NCI-H345 treated with DMSO at 0.1 percent for 48 hours (cell line): ENCODE measurements at regions not wholly inside any gene's neighbourhood (a gene's known extent, or its start where the extent isn't known, plus 50 kb on each side); places are given as distances from the start of the nearest gene placed in this dataset.
"Not testable (repeated sequence)": the region's sequence is repeated elsewhere in the genome, so short reads cannot be mapped to it uniquely, and the experiment has no call there.

Experiments
- DNase-seq: peaks from one replicate; lab custom pipeline; 2025; ENCODE audit not compliant: unreplicated experiment; lab: John Stamatoyannopoulos, UW

DNA sequence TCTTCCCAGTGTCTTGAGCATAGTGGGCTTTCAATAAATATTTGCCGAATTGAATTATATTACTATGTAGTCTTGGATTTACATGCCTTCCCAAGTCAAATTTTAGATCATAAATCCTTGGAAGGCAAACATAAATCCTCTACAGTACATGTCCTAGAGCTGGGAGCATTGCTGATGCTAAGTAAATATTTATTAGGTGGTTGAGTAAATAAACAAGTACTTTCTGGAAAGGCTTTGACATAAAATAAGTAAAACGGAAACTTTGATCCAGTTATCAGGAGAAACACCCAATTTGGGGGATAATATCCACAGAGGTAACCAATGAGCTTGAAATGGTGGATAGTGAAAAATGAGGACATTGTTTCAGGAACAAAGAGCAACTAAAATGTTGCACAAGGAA is 162.8 kb upstream of the SVIL start:
- DNase-seq, result no peak

DNA sequence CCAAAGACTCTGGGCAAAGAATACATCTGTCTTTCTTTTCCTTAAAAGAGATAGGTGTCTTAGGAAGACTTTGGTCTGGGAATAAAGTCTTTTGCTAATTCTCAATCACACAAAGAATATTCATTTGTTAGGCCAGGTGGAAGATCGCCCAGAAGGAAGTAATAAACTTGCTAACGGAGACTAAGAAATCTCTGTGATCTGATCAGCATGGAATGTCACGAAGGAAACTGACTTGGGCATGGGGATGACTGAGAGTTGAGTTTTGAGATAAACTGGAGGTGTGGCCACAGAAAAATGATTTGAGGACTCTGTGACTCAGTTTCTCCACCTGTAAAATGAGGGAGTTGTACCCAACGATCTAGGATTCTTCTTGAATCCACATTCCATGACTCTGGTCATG is 161.1 kb upstream of the SVIL start:
- DNase-seq, result no peak

DNA sequence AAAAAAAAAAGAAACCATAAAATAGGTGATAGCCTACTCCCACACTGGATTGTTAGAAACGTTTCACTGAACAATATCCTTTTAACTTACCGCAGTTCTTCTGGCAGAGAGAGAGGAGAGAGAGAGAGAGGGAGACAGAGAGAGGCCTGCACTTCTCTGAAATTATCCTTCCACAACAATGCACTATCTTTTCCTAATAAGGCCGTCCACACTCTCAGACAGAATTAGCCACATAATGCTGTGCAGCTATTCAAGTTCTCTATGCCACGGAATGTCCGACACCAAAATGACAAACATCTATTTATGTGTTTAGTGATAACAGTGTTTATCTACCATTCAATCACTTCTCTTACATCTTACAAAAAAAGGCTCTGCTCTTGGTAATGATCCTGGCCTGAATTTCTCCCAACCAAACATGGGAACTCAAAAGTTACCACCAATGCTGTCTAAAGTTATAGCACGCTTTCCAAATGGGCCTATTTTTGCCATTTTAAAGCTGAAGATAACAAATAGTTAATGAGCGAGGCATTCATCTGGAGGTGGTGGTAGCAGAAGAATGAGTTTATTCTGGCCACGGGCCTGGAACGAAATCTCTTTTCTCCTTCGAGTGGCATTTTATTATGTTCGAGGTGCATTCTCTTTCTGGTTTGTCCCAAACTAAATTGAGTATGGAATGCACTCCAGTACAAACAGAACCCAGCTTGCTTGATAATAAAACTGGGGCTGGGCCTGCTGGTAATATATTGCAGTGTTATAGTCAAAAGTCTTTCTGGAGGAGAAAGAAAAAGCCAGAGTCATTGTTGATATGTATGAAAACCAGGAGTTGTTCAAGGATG is 160.2 kb upstream of the SVIL start:
- DNase-seq, result no peak

DNA sequence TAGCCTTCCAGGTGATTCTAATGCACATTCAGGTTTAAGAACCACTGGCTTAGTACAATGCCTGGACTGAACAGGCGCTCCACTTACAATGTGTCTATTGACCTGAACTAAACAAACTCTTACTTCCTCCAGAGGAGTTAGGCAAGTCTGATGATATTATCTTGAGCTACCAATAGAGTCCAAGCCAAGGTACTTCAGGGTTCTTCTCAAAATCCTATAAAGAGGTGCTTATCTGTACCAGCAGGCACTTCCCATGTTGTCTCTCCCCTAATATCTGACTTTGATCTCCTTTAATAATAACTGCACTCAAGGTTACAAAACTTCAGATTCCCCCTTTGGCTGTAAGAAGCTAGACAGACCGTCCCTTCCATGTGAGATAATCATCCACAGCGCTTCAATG is 157.0 kb upstream of the SVIL start:
- DNase-seq, result no peak

DNA sequence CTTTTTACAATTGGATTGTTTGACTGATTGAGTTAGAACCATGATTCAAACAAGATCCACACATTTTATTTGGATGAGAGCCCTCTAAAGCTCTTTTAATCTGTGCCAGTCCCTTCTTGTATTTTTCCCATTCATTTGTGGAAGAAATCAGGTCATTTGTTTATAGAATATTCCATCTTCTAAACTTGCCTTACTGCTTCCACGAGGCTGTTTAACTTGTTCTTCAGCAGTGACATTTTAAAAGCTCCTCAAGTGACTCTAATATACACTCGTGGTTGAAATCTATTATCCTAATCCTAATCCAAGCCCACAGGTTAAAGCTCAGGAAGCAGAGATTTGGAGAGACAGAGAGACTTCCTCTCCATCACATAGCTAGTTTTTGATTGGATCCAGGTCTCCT is 155.4 kb upstream of the SVIL start:
- DNase-seq, result no peak

DNA sequence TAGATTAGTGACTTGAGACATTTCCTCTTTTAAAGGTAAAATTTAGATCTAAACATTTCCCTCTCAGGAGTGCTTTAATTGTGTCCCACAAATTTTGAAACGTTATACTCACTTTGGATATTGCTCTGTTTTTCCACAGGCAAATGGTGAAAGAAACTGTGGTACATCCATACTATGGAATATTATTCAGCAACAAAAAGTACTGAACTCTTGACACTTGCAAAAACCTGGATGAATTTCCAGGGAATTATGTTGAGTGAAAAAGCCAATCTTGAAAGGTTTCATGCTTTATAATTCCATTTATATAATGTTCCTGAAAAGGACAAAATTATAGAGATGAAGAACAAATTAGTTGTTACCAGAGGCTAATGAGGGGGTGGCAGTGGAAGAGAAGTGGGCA is 153.3 kb upstream of the SVIL start:
- no peak for DNase-seq

DNA sequence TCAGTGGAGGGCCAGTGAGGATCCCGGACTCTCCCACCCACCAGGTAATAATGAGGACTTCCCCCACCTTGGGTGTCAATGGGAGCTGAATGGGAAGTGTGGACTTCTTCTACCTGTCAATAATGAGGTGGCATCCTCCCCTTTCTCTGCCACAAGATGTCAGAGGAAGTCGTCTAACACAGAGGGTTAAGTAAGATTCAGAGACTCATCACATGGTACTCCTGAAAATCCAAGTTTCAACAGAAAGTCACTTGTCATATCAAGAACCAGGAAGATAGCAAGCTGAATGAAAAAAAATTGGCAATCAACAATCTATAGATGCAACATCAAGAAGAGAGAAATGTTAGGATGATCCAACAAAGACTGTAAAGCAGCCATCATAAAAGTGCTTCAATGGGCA is 150.9 kb upstream of the SVIL start:
- DNase-seq, result no peak

DNA sequence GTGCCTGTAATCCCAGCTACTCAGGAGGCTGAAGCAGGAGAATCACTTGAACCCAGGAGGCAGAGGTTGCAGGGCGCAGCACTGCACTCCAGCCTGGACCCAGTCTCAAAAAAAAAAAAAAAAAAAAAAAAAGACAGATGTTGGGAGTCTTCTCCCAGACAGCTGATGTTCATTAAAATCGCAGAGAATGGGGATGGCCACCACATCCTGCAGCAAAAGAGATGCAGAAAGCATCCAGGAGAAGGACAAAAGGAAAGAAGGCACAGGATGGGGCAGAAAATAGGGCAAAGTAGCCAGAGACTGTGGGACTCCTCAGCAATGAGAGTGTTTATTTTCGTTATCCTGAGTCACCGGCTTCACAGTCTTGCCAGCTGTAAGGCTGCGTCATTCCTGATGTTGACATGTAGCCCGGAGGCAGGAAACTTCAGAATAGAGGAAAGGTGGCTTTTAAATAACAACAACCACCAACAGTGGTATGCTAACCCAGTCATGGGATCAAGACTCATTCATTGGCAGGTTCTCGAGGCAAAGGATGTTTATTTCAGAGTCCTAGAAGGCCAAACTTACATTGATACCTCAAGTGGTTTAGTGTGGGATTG is 149.5 kb upstream of the SVIL start:
- no peak for DNase-seq

DNA sequence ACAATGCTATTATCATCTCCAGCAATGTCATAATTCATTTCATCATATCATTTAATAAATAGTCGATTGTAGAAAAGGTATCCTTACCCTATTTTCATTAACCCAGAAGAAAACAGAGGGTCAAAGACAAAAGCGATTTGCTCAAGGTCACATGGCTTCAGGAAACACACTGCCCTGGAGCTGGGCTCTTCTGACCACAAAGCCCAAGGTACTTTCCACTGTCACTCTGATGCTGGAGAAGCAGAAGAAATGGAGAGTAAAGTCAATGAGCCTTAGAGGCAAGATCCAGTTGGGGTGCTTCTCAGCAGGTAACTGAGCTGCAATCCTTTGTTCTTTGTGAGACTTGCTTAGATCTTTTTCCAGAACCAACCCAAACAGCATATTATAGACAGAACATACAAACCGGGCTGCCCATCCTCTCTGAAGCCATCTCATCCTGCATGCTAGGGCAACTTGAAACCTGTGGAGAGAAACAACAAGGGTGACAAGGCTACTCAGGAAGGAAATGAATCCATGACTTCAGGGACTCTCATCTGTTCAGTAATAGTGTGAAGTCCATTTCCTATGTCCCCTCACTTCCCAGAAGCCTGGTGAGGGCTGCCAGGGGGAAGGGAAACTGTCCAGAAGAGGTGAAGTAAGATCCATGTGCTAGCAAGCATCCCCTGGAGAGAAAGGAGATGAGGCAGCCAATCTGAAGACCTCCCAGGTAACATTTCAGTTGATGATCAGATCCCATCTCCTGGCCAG is 148.6 kb upstream of the SVIL start:
- DNase-seq, result no peak

DNA sequence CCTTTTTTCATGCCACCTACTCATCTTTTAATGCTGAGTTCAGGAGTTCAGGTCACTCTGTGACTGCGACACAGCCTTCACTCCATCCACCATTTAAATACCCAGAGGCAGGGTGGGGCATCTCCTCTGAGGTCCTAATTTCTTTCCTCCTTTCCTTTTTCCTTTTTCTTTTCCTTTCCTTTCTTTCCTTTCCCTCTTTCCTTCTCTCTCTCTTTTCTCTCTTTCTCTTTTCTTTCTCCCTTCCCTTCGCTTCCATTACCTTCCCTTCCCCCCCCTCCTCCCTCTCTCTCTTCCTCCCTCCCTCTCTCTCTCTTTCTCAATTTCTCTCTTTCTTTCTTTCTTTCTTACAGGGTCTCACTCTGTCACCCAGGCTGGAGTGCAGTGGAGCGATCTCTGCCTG is 145.9 kb upstream of the SVIL start:
- DNase-seq, result no peak

DNA sequence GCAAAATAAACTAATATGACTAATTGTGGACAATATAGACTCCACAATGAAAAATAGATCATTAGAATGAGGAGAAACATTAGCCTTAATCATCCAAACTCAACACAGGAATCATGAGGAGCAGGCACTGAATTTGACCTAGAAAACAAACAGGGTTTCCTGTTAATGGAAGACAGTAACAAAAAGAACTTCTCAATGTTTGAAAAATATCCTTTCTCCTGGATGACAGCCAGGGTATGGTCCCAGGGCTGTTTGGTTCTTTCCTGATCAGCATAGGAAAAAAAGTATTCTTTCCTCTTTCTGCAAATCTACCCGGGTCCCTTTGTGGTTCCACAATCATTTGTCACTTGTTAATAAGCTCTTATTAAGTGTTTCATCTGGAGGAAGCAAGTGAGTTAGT is 145.3 kb upstream of the SVIL start:
- no peak for DNase-seq

DNA sequence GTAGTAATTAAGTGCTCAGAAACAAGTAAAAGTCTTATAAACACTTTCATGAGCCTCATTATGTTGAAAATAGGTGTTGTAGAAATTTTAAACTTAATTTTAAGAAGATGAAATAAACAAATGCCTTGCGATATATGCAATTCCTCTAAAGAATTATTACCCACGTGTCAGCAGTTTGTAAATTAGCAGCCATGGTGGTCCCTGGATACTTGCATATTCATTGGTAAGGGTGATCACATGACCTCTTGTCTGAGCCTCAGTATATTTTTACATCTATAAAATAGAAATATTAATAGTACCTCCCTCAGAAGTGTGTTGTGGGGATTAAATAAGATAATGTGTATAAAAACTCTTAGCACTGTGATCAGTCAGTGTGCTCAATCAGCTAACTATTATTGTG is 141.5 kb upstream of the SVIL start:
- DNase-seq, result no peak

DNA sequence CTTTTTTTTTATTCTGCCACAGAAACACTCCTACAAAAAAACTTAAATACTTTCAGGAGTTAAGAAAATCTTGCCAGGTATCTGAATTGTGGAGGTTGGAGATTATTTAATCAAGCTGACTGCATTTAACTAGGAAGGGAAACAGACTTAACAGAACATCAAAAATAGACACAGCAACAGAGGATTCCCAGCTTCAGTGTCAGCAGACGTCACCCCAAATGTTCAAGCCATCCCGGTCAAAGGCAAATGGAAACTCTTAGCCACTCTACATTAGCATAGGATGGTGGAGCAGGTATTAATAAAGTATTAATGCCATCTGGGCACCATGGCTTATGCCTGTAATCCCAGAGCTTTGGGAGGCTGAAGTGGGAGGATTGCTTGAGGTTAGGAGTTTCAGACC is 139.7 kb upstream of the SVIL start:
- DNase-seq, result no peak

DNA sequence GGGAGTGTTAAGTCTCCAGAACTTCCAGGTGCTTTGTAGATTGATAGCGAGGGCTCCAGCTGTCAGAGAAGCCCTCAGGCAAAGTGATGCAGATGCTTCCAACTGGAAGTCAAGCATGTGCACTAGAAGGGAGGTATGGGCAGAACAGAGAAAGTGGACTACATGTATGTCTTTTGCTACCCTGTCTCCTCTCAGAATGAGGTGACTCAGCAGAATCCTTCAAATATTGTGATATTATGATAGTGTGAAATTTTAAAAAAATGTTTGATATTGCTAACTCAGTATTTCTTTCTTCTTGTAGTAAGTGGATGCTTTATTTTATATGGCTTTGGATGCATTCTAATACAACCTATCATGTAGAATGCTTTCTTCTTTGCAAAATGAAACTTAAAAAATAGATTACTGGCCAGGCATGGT is 138.9 kb upstream of the SVIL start:
- DNase-seq, result no peak

DNA sequence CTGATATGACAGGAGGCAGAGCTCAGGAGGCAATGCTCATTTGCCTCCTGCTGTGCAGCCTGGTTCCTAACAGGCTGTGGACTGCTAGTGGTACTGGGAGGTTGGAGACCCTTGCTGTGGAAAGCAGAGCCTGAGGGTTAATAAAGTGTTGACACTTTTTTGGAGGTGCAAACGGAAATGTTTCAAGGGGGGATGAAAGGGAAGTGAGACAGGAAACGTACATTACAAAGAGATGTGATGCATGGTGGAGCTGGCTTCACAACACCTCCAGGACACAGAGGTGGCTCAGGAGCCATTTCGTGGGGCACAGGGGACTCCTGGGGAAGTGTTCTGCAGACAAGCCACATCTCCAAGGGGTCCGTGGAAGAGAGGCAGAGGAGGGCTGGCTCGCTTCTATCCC is 137.6 kb upstream of the SVIL start:
- DNase-seq, result no peak

DNA sequence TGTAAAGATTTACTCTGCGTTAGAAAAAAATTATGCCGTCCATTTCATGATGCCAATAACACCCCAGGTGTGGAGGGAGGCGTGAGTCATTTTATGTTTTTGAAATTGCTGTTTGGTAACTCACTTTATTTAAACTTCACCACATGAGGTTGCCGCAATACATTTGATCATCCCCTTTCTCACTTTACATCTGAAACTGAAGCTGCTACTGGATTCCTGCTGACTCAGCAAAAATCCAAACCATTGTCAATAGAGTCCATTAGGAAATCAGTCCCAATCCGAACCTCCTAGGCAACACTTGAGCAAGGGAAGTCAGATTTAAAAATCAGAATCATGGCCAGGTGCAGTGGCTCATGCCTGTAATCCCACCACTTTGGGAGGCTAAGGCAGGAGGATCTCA is 136.6 kb upstream of the SVIL start:
- no peak for DNase-seq

DNA sequence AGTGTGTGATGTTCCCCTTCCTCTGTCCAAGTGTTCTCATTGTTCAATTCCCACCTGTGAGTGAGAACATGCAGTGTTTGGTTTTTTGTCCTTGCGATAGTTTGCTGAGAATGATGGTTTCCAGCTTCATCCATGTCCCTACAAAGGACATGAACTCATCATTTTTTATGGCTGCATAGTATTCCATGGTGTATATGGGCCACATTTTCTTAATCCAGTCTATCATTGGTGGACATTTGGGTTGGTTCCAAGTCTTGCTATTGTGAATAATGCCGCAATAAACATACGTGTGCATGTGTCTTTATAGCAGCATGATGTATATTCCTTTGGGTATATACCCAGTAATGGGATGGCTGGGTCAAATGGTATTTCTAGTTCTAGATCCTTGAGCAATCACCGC is 134.5 kb upstream of the SVIL start:
- not testable (repeated sequence) for DNase-seq

DNA sequence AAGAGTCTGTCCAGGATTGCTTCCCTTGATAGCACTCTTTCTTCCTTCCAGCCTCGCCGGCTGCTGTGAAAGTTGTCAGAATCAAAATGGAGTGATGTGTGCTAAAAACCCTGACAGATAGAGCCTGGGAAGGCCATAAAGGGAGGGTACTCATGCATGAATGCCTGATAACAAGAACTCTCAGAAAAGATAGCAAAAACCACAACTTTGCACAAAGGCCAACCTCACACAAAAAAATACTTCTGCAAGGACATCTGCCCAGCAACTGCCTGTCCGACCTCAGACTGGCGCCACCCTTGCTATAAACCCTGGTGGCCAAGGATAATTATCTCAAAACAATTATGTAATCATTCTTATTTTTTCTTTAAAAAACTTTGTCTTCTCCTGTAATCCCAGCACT is 133.2 kb upstream of the SVIL start:
- DNase-seq, result no peak

DNA sequence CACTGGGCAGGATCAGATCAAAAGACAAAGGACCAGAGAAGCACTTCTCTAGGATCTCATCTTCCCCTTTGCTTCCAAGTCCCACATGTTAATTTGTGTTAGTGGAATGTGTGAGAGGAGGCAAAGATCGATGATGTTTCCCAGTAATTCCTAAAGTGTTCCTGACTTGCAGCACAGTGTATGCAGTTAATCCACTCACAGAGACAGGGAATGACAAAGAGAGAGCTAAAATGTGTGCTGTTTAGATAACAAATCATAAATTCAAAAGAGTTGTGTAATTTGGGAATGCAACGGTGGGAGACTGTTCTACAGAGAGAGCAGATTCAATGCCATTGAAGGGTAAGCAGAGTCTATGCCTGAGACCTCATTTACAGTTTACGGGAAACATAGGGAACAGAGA is 132.0 kb upstream of the SVIL start:
- DNase-seq, result no peak

DNA sequence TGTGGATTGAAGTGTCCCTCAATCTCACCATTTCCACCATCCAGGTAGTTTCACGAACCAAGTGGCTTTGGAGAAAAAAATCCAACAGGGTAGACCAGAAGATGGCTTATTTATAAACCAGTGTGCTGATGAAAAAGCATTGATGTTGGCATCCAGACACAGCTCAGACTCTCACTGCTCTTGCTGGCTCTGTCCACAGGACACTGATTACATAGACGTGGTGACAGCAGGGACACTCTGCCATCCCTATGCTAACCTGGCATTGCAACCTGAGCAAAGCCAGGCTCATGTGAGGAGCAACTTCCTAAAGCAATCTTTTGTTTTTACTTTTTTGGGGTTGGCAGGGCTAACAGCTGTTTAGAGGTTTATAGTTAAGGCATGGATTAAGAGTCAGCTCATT is 130.6 kb upstream of the SVIL start:
- DNase-seq, result no peak

DNA sequence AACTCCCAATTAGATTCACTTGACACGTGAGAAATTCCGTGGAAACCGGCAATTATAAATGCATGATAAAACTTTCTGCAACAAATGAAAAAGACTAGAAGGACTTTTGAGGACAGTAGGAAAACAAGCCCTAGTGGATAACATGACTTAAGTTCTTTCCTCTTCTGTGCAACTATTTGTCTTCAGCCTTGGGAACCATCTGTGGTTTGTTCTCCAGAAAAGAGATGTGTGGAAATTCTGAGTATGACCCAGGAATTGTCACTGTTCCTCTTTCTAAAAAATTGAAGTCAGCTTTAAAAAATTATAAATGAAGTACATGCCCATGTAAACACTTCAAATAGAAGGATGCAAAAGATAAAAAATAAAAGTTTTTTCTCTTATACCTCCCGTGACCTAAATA is 128.6 kb upstream of the SVIL start:
- DNase-seq, result no peak

DNA sequence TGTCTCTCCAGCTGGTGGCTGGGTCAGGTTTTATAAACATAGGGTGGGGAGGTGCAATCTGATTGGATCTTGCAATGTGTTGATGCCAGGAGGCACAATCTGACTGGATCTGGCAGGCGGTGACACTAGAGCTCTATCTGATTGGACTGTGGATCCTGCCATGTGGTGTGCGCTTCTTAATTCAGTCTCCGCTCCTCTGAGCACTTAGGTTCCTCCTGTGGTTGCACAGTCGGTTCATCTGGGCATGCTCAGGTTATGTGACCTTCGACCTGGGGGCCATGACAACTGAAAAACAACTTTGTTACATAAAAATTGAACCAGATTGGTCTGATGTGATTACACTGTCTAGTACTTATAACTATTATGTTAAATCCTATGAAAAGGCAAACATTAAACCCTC is 127.1 kb upstream of the SVIL start:
- DNase-seq, result no peak
